Testis (tissue), 2 donors: ENCODE measurements at regions not wholly inside any gene's neighbourhood (a gene's known extent, or its start where the extent isn't known, plus 50 kb on each side); places are given as distances from the start of the nearest gene placed in this dataset.
"Not testable (repeated sequence)": the region's sequence is repeated elsewhere in the genome, so short reads cannot be mapped to it uniquely, and the experiment has no call there.

Source experiments
- DNase-seq: peaks from one replicate; pipeline ENCODE4 v3.0.0-alpha.2; 2019
- H3K27ac ChIP-seq, 2 donors: fragments of 200-600 bp; sonication (generic); one replicate each; pipeline ENCODE4 v1.5.1; 2019
- H3K27me3 ChIP-seq: fragments of 200-600 bp; sonication (generic); one replicate; pipeline ENCODE4 v1.5.1; 2019
- H3K36me3 ChIP-seq: fragments of 200-600 bp; sonication (generic); one replicate; pipeline ENCODE4 v1.5.1; 2017; ENCODE audit warnings: low read depth; ENCODE audit errors: missing control alignments
- H3K4me1 ChIP-seq: fragments of 200-600 bp; sonication (generic); one replicate; pipeline ENCODE4 v1.5.1; 2019
- H3K4me3 ChIP-seq, 2 donors: fragments of 200-600 bp; sonication (generic); one replicate each; pipeline ENCODE4 v1.5.1; 2017 to 2019
- H3K9me3 ChIP-seq: fragments of 200-600 bp; sonication (generic); one replicate; pipeline ENCODE4 v1.5.1; 2017
- CTCF ChIP-seq, 3 experiments: fragments of 450-650 bp in 2 of 3; fragments of 200-600 bp in 1 of 3; sonication (generic) in 1 of 3; IDR thresholded peaks; one replicate each; pipeline ENCODE4 v1.5.1; 2016 to 2019; ENCODE audit warnings: antibody characterized with exemption in 3 of 3, mild to moderate bottlenecking in 2 of 3, moderate library complexity in 1 of 3
- POLR2A ChIP-seq: fragments of 450-650 bp; IDR thresholded peaks from one replicate; pipeline ENCODE4 v1.6.1; 2017; ENCODE audit warnings: antibody characterized with exemption, mild to moderate bottlenecking, moderate library complexity
- WGBS, 2 donors: methylation state at CpG; one replicate each; pipeline ENCODE4 v1.1.5; 2018; 5-methylcytosine and 5-hydroxymethylcytosine counted together
- intact Hi-C: fragments of 100-400 bp; cut with DNase I; formaldehyde crosslinking; loops from one replicate; pipeline ENCODE4 v1.15.1; 2023; ENCODE audit warnings: low total_unique reads

- no peaks in the 10 kb centered on the region for H3K27me3 ChIP-seq
- TF ChIP-seq CTCF (IDR thresholded peaks at IDR 0.05) (no peak), POLR2A (no peak)
- DNase-seq = no peak
- intact Hi-C loops = no loop called here
- no peaks in the 10 kb centered on the region for H3K9me3 ChIP-seq
- no peak overlapping the region for H3K4me3 ChIP-seq
- WGBS, 2 donors = 78 to 84% methylated on average over 4 of the region's 4 CpGs
- no peaks in the 10 kb centered on the region for H3K4me1 ChIP-seq
- no peaks in the 10 kb centered on the region for H3K36me3 ChIP-seq
- no peak overlapping the region for H3K27ac ChIP-seq
Measured at GRCh38 chr7:49643736-49644135, 129.7 kb upstream of the VWC2 start.

GRCh38 chr7:49644396-49645166 lies 128.9 kb upstream of the VWC2 start:
- intact Hi-C loops = no loop called here
- Histone ChIP-seq H3K4me3 (no peak overlapping the region), H3K4me1 (no peaks in the 10 kb centered on the region), H3K27me3 (no peaks in the 10 kb centered on the region), H3K36me3 (no peaks in the 10 kb centered on the region), H3K27ac (no peak overlapping the region), H3K9me3 (no peaks in the 10 kb centered on the region)
- DNase-seq = no peak
- WGBS, 2 donors = 65 to 71% methylated on average over 3 of the region's 3 CpGs
- TF ChIP-seq POLR2A (no peak), CTCF (IDR thresholded peaks at IDR 0.05) (no peak)

GRCh38 chr7:49645296-49645695 lies 128.1 kb upstream of the VWC2 start:
- DNase-seq = no peak
- Histone ChIP-seq H3K27me3 (no peaks in the 10 kb centered on the region), H3K27ac (no peak overlapping the region), H3K9me3 (no peaks in the 10 kb centered on the region), H3K4me3 (no peak overlapping the region), H3K4me1 (no peaks in the 10 kb centered on the region), H3K36me3 (no peaks in the 10 kb centered on the region)
- 64 to 67% methylated on average over 3 of the region's 3 CpGs for WGBS, 2 donors
- no peak for TF ChIP-seq POLR2A
- intact Hi-C loops = no loop called here

GRCh38 chr7:49660170-49660783 lies 113.2 kb upstream of the VWC2 start:
- intact Hi-C loops = no loop called here
- 77 to 78% methylated on average over 3 of the region's 3 CpGs for WGBS, 2 donors

GRCh38 chr7:49660976-49661375 lies 112.5 kb upstream of the VWC2 start:
- TF ChIP-seq POLR2A (no peak), CTCF (IDR thresholded peaks at IDR 0.05) (no peak)
- H3K36me3 ChIP-seq = no peaks in the 10 kb centered on the region
- no peak for DNase-seq
- no peaks in the 10 kb centered on the region for H3K27me3 ChIP-seq
- 83 to 87% methylated on average over 14 of the region's 14 CpGs for WGBS, 2 donors
- no peaks in the 10 kb centered on the region for H3K9me3 ChIP-seq
- no peak overlapping the region for H3K27ac ChIP-seq
- intact Hi-C loops = no loop called here
- no peak overlapping the region for H3K4me3 ChIP-seq
- no peaks in the 10 kb centered on the region for H3K4me1 ChIP-seq

More at GRCh38 chr7:49660170-49660783, 113.2 kb upstream of the VWC2 start:
- no peak for TF ChIP-seq POLR2A
- no peak for TF ChIP-seq CTCF (IDR thresholded peaks at IDR 0.05)
- H3K27me3 ChIP-seq = no peaks in the 10 kb centered on the region
- H3K27ac ChIP-seq = no peak overlapping the region
- no peak for DNase-seq
- no peaks in the 10 kb centered on the region for H3K36me3 ChIP-seq
- no peaks in the 10 kb centered on the region for H3K9me3 ChIP-seq
- no peak overlapping the region for H3K4me3 ChIP-seq
- no peaks in the 10 kb centered on the region for H3K4me1 ChIP-seq

- H3K4me1 ChIP-seq, H3K27me3 ChIP-seq, H3K9me3 ChIP-seq, intact Hi-C loops, DNase-seq, H3K36me3 ChIP-seq, H3K27ac ChIP-seq, H3K4me3 ChIP-seq: not testable (repeated sequence)
- 77 to 85% methylated on average over 7 to 10 of the region's 10 CpGs for WGBS, 2 donors
Measured at GRCh38 chr7:49665963-49666362, 107.5 kb upstream of the VWC2 start.
